ENCODE measurements at regions not wholly inside any gene's neighbourhood (a gene's known extent, or its start where the extent isn't known, plus 50 kb on each side); places are given as distances from the start of the nearest gene placed in this dataset.

DNA sequence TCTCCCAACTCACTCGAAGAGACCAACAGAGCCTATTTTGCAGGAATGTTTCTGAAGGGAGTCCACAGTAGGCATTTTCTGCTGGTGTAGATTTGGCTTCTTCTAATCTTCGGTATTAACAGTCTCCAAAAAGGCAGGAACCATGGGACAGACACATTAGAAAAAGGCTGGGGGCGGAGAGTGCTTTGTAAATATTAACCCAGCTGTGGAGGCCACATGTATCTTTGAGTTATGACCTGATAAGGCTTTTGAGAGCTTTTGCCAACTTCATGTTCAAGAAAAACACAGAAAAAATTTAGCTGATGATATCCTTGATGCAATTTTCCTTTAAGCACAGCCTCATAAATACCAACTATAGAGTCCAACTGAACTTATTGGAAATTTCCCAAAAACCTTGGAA is 119.4 kb upstream of the TSHZ2 start:
- POLR2A ChIA-PET = no interaction called here
- CTCF ChIA-PET = no interaction called here
- H3K27ac Mint-ChIP-seq = no peak overlapping the region
- peaks cover 12% of the 10 kb centered on the region for H3K9me3 Mint-ChIP-seq
- TF ChIP-seq JAZF1 (CRISPR knock-in tag; IDR thresholded peaks at IDR 0.05) = no peak
- TF ChIP-seq ZNF396 (CRISPR knock-in tag; IDR thresholded peaks at IDR 0.05; ENCODE audit: borderline replicate concordance) = no peak
- TF ChIP-seq, protein P1, sequence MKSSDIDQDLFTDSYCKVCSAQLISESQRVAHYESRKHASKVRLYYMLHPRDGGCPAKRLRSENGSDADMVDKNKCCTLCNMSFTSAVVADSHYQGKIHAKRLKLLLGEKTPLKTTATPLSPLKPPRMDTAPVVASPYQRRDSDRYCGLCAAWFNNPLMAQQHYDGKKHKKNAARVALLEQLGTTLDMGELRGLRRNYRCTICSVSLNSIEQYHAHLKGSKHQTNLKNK (CRISPR knock-in tag; IDR thresholded peaks at IDR 0.05) = no peak
- TF ChIP-seq FOXP1 (CRISPR knock-in tag; IDR thresholded peaks at IDR 0.05; ENCODE audit: borderline replicate concordance) = no peak
- no peak for TF ChIP-seq MYBL2 (CRISPR knock-in tag; IDR thresholded peaks at IDR 0.05)
- no peak for TF ChIP-seq CREB1 (CRISPR knock-in tag; IDR thresholded peaks at IDR 0.05)
- TF ChIP-seq CDX4 (CRISPR knock-in tag; IDR thresholded peaks at IDR 0.05; ENCODE audit: borderline replicate concordance) = no peak
- TF ChIP-seq TCF7 (CRISPR knock-in tag; IDR thresholded peaks at IDR 0.05; ENCODE audit: low read depth) = no peak
- TF ChIP-seq, protein P2, sequence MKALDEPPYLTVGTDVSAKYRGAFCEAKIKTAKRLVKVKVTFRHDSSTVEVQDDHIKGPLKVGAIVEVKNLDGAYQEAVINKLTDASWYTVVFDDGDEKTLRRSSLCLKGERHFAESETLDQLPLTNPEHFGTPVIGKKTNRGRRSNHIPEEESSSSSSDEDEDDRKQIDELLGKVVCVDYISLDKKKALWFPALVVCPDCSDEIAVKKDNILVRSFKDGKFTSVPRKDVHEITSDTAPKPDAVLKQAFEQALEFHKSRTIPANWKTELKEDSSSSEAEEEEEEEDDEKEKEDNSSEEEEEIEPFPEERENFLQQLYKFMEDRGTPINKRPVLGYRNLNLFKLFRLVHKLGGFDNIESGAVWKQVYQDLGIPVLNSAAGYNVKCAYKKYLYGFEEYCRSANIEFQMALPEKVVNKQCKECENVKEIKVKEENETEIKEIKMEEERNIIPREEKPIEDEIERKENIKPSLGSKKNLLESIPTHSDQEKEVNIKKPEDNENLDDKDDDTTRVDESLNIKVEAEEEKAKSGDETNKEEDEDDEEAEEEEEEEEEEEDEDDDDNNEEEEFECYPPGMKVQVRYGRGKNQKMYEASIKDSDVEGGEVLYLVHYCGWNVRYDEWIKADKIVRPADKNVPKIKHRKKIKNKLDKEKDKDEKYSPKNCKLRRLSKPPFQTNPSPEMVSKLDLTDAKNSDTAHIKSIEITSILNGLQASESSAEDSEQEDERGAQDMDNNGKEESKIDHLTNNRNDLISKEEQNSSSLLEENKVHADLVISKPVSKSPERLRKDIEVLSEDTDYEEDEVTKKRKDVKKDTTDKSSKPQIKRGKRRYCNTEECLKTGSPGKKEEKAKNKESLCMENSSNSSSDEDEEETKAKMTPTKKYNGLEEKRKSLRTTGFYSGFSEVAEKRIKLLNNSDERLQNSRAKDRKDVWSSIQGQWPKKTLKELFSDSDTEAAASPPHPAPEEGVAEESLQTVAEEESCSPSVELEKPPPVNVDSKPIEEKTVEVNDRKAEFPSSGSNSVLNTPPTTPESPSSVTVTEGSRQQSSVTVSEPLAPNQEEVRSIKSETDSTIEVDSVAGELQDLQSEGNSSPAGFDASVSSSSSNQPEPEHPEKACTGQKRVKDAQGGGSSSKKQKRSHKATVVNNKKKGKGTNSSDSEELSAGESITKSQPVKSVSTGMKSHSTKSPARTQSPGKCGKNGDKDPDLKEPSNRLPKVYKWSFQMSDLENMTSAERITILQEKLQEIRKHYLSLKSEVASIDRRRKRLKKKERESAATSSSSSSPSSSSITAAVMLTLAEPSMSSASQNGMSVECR (CRISPR knock-in tag; IDR thresholded peaks at IDR 0.05; ENCODE audit: borderline replicate concordance) = no peak
- no peak for TF ChIP-seq E2F4 (CRISPR knock-in tag; IDR thresholded peaks at IDR 0.05; ENCODE audit: borderline replicate concordance, low read depth)
- no peak for TF ChIP-seq SP1 (CRISPR knock-in tag; conservative IDR thresholded peaks at IDR 0.05)
- TF ChIP-seq SMAD4 (CRISPR knock-in tag; IDR thresholded peaks at IDR 0.05) = no peak
- TF ChIP-seq ZNF416 (CRISPR knock-in tag; IDR thresholded peaks at IDR 0.05) = no peak
- no peak for ATAC-seq
- H3K36me3 Mint-ChIP-seq = no peaks in the 10 kb centered on the region
- no peak overlapping the region for H3K4me3 Mint-ChIP-seq
- H3K27me3 Mint-ChIP-seq (ENCODE audit: low read depth) = no peaks in the 10 kb centered on the region
- no peak for DNase-seq (ENCODE audit: low spot score)
- H3K4me1 Mint-ChIP-seq = peaks cover 8% of the 10 kb centered on the region

DNA sequence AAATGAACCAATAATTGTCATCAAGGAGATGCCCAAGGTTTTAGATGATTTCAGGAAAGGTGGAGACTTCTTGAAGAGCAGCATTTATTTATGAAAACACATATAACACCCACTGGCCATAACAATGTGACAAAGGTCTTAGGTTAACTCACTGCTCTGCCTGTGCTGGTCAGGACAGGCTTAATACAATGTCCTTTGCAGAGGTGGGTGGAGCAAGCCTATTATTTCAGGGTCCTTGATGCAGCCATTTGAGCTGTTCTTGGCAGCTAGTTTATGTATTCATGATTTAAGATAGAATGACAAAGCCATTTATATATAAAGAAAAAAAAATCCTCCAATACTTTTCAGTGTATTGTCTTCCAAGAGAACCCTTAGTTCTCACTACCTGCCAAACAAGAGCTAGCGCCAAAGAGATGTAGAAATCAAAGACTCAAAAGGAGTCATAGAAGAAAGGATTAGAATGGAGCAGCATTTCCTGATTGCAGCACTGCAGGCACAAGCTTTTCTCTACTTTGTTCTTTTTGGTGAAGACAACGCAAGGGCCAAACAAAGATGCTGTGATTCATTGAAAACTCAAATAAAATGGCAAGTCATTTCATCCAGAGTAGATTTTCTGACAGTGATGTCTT is 124.3 kb upstream of the TSHZ2 start:
- H3K27me3 Mint-ChIP-seq (ENCODE audit: low read depth) = no peaks in the 10 kb centered on the region
- CTCF ChIA-PET = no interaction called here
- no peak for TF ChIP-seq MYBL2 (CRISPR knock-in tag; IDR thresholded peaks at IDR 0.05)
- no peak for TF ChIP-seq PREB (CRISPR knock-in tag; IDR thresholded peaks at IDR 0.05; ENCODE audit: borderline replicate concordance)
- no peak for TF ChIP-seq E2F4 (CRISPR knock-in tag; IDR thresholded peaks at IDR 0.05; ENCODE audit: borderline replicate concordance, low read depth)
- TF ChIP-seq IRF1 (CRISPR knock-in tag; IDR thresholded peaks at IDR 0.05) = no peak
- no peak for TF ChIP-seq TEAD1 (CRISPR knock-in tag; IDR thresholded peaks at IDR 0.05)
- no peak for TF ChIP-seq ETV6 (CRISPR knock-in tag; IDR thresholded peaks at IDR 0.05)
- TF ChIP-seq, protein P3, sequence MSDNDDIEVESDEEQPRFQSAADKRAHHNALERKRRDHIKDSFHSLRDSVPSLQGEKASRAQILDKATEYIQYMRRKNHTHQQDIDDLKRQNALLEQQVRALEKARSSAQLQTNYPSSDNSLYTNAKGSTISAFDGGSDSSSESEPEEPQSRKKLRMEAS (CRISPR knock-in tag; IDR thresholded peaks at IDR 0.05) = no peak
- TF ChIP-seq NR2C2 (CRISPR knock-in tag; IDR thresholded peaks at IDR 0.05) = no peak
- no peak for TF ChIP-seq GRHL2 (CRISPR knock-in tag; IDR thresholded peaks at IDR 0.05; ENCODE audit: insufficient replicate concordance, severe bottlenecking)
- no peak for TF ChIP-seq ZNF263 (CRISPR knock-in tag; IDR thresholded peaks at IDR 0.05; ENCODE audit: low read depth)
- no peak for TF ChIP-seq JAZF1 (CRISPR knock-in tag; IDR thresholded peaks at IDR 0.05)
- TF ChIP-seq CBFB (CRISPR knock-in tag; IDR thresholded peaks at IDR 0.05; ENCODE audit: low read depth) = no peak
- TF ChIP-seq ZNF512 (CRISPR knock-in tag; IDR thresholded peaks at IDR 0.05; ENCODE audit: borderline replicate concordance) = no peak

More for the DNA sequence above, 124.3 kb upstream of the TSHZ2 start:
- no peaks in the 10 kb centered on the region for H3K36me3 Mint-ChIP-seq
- ATAC-seq (no peak), DNase-seq (ENCODE audit: low spot score) (no peak)
- no peak overlapping the region for H3K4me3 Mint-ChIP-seq
- no peak overlapping the region for H3K27ac Mint-ChIP-seq
- peaks cover 11% of the 10 kb centered on the region for H3K4me1 Mint-ChIP-seq
- POLR2A ChIA-PET = no interaction called here
- peaks cover 5% of the 10 kb centered on the region; the same call in 1 of the 2 replicates for H3K9me3 Mint-ChIP-seq

Measured in WTC11 (cell line).